ENCODE measurements at regions not wholly inside any gene's neighbourhood (a gene's known extent, or its start where the extent isn't known, plus 50 kb on each side); places are given as distances from the start of the nearest gene placed in this dataset.

DNA sequence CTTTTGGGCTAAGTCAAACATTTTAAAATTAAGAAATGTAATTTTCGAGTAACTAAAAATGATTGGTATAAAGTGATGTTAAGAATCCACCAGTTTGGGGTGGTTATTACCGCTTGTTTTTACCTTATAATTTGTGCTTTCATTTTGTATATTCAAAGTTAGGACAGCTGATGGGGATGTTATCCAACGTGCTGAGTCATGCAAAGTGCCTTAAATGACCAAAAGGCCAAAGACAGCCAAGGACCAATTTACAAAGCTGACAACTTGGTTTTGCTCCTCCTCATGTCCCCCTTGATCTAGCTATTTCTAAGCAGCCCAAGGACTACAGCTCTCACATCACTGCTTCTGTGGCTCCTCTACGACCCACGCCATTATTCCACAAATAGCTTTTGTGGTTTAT lies 181.4 kb upstream of the PCDH7 start:
- intact Hi-C loops (cut with micrococcal nuclease) = no loop called here
- no peak for DNase-seq
- Histone ChIP-seq H3K27ac (ENCODE audit: low read length in 2 of 2) (no peak overlapping the region), H3K4me3 (ENCODE audit: control extremely low read depth in 1 of 5, extremely low read depth in 1 of 5, insufficient read depth in 1 of 5, low read depth in 2 of 5, low read length in 4 of 5) (no peak overlapping the region), H3K4me1 (ENCODE audit: control insufficient read depth in 2 of 2, insufficient read depth in 2 of 2, low read length in 2 of 2) (no peaks in the 10 kb centered on the region), H4K20me1 (ENCODE audit: control insufficient read depth, insufficient read depth, low read length, poor library complexity, severe bottlenecking) (no peaks in the 10 kb centered on the region), H3K36me3 (replicated peaks in 1 of 2; ENCODE audit: control extremely low read depth in 1 of 2, control insufficient read depth in 1 of 2, extremely low read depth in 1 of 2, insufficient read depth in 2 of 2, low read length in 1 of 2) (no peaks in the 10 kb centered on the region), H3K27me3 (replicated peaks in 1 of 4; ENCODE audit: control extremely low read depth in 1 of 4, control insufficient read depth in 3 of 4, insufficient read depth in 4 of 4, low read length in 3 of 4) (no peaks in the 10 kb centered on the region), H2AFZ (ENCODE audit: insufficient read depth, low read depth, low read length, poor library complexity, severe bottlenecking) (no peak overlapping the region), H3K9ac (ENCODE audit: low read length) (no peak overlapping the region), H3K4me2 (replicated peaks; ENCODE audit: low read depth, low read length, poor library complexity, severe bottlenecking) (no peak overlapping the region), H3K9me3 (ENCODE audit: control extremely low read depth in 1 of 3, control insufficient read depth in 2 of 3, insufficient read depth in 1 of 3, low read length in 2 of 3) (peaks cover 0 to 6% (median 0%) of the 10 kb centered on the region in 3 donors), H3K79me2 (ENCODE audit: control insufficient read depth, insufficient read depth, low read length) (no peaks in the 10 kb centered on the region)
- CTCF ChIA-PET = no interaction called here
- peaks cover 7% of the 10 kb centered on the region for H3K9me3 Mint-ChIP-seq (ENCODE audit: insufficient read depth)
- no peak overlapping the region for H3K27ac Mint-ChIP-seq
- no peak overlapping the region for H3K4me3 Mint-ChIP-seq
- POLR2A ChIA-PET = no interaction called here
- TF ChIP-seq, protein P1, sequence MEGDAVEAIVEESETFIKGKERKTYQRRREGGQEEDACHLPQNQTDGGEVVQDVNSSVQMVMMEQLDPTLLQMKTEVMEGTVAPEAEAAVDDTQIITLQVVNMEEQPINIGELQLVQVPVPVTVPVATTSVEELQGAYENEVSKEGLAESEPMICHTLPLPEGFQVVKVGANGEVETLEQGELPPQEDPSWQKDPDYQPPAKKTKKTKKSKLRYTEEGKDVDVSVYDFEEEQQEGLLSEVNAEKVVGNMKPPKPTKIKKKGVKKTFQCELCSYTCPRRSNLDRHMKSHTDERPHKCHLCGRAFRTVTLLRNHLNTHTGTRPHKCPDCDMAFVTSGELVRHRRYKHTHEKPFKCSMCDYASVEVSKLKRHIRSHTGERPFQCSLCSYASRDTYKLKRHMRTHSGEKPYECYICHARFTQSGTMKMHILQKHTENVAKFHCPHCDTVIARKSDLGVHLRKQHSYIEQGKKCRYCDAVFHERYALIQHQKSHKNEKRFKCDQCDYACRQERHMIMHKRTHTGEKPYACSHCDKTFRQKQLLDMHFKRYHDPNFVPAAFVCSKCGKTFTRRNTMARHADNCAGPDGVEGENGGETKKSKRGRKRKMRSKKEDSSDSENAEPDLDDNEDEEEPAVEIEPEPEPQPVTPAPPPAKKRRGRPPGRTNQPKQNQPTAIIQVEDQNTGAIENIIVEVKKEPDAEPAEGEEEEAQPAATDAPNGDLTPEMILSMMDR (IDR thresholded peaks at IDR 0.05) = no peak
- TF ChIP-seq EZH2 (IDR thresholded peaks at IDR 0.05; ENCODE audit: borderline replicate concordance, insufficient read depth, low read depth, low read length, poor library complexity, severe bottlenecking) = no peak
- H3K27me3 Mint-ChIP-seq = no peaks in the 10 kb centered on the region
- no CpG with 5 or more reads among the region's 5 CpGs for WGBS (ENCODE audit: insufficient coverage)
- ATAC-seq (ENCODE audit: low read depth) = no peak
- no peaks in the 10 kb centered on the region for H3K4me1 Mint-ChIP-seq

DNA sequence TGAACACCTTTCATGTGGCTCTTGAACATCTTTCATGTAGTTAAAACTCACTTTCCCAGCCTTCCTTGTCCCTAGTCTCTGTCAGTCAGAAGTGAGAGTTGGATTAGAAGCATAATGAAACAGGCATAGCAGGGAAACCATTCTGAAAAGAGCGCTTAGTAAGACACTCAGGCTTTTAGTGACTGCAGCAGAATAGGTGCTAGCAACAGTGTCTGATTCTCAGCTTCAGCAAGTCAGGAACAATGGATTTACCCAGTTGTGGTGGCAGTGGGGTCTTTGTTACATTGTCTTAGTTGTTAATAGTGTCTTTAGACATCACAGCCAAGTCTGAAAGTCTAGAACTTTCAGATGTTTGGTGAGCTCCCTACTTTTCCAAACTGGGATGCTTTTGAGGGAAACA lies 177.1 kb upstream of the PCDH7 start:
- H3K9ac ChIP-seq (ENCODE audit: low read length) = no peak overlapping the region
- no peaks in the 10 kb centered on the region for H4K20me1 ChIP-seq (ENCODE audit: control insufficient read depth, insufficient read depth, low read length, poor library complexity, severe bottlenecking)
- Mint-ChIP-seq H3K27me3 (no peaks in the 10 kb centered on the region), H3K4me3 (no peak overlapping the region), H3K9me3 (ENCODE audit: insufficient read depth) (peaks cover 2% of the 10 kb centered on the region), H3K27ac (no peak overlapping the region), H3K4me1 (no peaks in the 10 kb centered on the region)
- no peaks in the 10 kb centered on the region for H3K36me3 ChIP-seq (replicated peaks in 1 of 2; ENCODE audit: control extremely low read depth in 1 of 2, control insufficient read depth in 1 of 2, extremely low read depth in 1 of 2, insufficient read depth in 2 of 2, low read length in 1 of 2)
- no peak overlapping the region for H2AFZ ChIP-seq (ENCODE audit: insufficient read depth, low read depth, low read length, poor library complexity, severe bottlenecking)
- ChIA-PET POLR2A (no interaction called here), CTCF (no interaction called here)
- no peak for ATAC-seq (ENCODE audit: low read depth)
- no peaks in the 10 kb centered on the region for H3K79me2 ChIP-seq (ENCODE audit: control insufficient read depth, insufficient read depth, low read length)
- intact Hi-C loops (cut with micrococcal nuclease) = no loop called here
- no peak overlapping the region for H3K4me3 ChIP-seq (ENCODE audit: control extremely low read depth in 1 of 5, extremely low read depth in 1 of 5, insufficient read depth in 1 of 5, low read depth in 2 of 5, low read length in 4 of 5)
- no peaks in the 10 kb centered on the region for H3K4me1 ChIP-seq (ENCODE audit: control insufficient read depth in 2 of 2, insufficient read depth in 2 of 2, low read length in 2 of 2)
- 83% methylated on average over 1 of the region's 1 CpG for WGBS (ENCODE audit: insufficient coverage)
- no peak overlapping the region for H3K4me2 ChIP-seq (replicated peaks; ENCODE audit: low read depth, low read length, poor library complexity, severe bottlenecking)
- H3K9me3 ChIP-seq (ENCODE audit: control extremely low read depth in 1 of 3, control insufficient read depth in 2 of 3, insufficient read depth in 1 of 3, low read length in 2 of 3) = peaks cover 0 to 6% (median 0%) of the 10 kb centered on the region in 3 donors
- TF ChIP-seq EZH2 (IDR thresholded peaks at IDR 0.05; ENCODE audit: borderline replicate concordance, insufficient read depth, low read depth, low read length, poor library complexity, severe bottlenecking) = no peak
- TF ChIP-seq, protein P1 (IDR thresholded peaks at IDR 0.05) = no peak
- no peaks in the 10 kb centered on the region for H3K27me3 ChIP-seq (replicated peaks in 1 of 4; ENCODE audit: control extremely low read depth in 1 of 4, control insufficient read depth in 3 of 4, insufficient read depth in 4 of 4, low read length in 3 of 4)
- no peak overlapping the region for H3K27ac ChIP-seq (ENCODE audit: low read length in 2 of 2)
- DNase-seq = no peak

Measured in B cell (primary cell).